ENCODE measurements at regions not wholly inside any gene's neighbourhood (a gene's known extent, or its start where the extent isn't known, plus 50 kb on each side); places are given as distances from the start of the nearest gene placed in this dataset.

GRCh38 chr2:117321816-117322215 lies 492.7 kb upstream of the DDX18 start:
- no peak overlapping the region for H4K8ac ChIP-seq (ENCODE audit: low read depth, low read length)
- H3K36me3 ChIP-seq (replicated peaks in 1 of 2; ENCODE audit: control insufficient read depth in 2 of 2, insufficient read depth in 2 of 2, low read length in 2 of 2): no peaks in the 10 kb centered on the region
- no peak overlapping the region for H2BK120ac ChIP-seq (ENCODE audit: low read depth, low read length)
- H3K4ac ChIP-seq (ENCODE audit: low read length): no peak overlapping the region
- no peak overlapping the region for H2BK12ac ChIP-seq (ENCODE audit: low read length)
- no peak overlapping the region for H3K4me3 ChIP-seq (ENCODE audit: low read length in 2 of 2)
- H4K91ac ChIP-seq (ENCODE audit: low read depth, low read length, poor library complexity): no peak overlapping the region
- WGBS, 2 donors (ENCODE audit: extremely low coverage in 2 of 2, insufficient read length in 2 of 2, insufficient replicate concordance in 1 of 2): no CpG with 5 or more reads among the region's 2 CpGs
- H3K23ac ChIP-seq (ENCODE audit: low read depth, low read length, poor library complexity): no peak overlapping the region
- peaks cover 6 to 10% of the 10 kb centered on the region in 2 donors for H3K4me1 ChIP-seq (ENCODE audit: control insufficient read depth in 2 of 2, insufficient read depth in 1 of 2, low read depth in 1 of 2, low read length in 2 of 2)
- no peak overlapping the region for H3K4me2 ChIP-seq (ENCODE audit: insufficient read depth, low read length, poor library complexity, severe bottlenecking)
- no peak overlapping the region for H2AFZ ChIP-seq (ENCODE audit: low read length)
- no peaks in the 10 kb centered on the region for H3K27me3 ChIP-seq (ENCODE audit: control insufficient read depth in 3 of 3, insufficient read depth in 3 of 3, low read depth in 1 of 3, low read length in 3 of 3)
- no peak overlapping the region for H3K9ac ChIP-seq (ENCODE audit: low read depth, low read length, poor library complexity)
- H3K18ac ChIP-seq (ENCODE audit: low read length): no peak overlapping the region
- no peak overlapping the region for H2BK15ac ChIP-seq (ENCODE audit: low read length)
- H3K9me3 ChIP-seq (replicated peaks in 1 of 2; ENCODE audit: control insufficient read depth in 2 of 2, insufficient read depth in 1 of 2, low read depth in 1 of 2, low read length in 2 of 2): no peaks in the 10 kb centered on the region
- DNase-seq (ENCODE audit: low spot score): no peak
- no peaks in the 10 kb centered on the region for H3K79me1 ChIP-seq (ENCODE audit: low read depth, low read length)
- no peak overlapping the region for H2BK5ac ChIP-seq (ENCODE audit: low read length)
- H3K27ac ChIP-seq (replicated peaks; ENCODE audit: low read length): no peak overlapping the region
- H2AK5ac ChIP-seq (ENCODE audit: low read depth, low read length): no peak overlapping the region
- H3K14ac ChIP-seq (ENCODE audit: low read length): no peak overlapping the region

DNA sequence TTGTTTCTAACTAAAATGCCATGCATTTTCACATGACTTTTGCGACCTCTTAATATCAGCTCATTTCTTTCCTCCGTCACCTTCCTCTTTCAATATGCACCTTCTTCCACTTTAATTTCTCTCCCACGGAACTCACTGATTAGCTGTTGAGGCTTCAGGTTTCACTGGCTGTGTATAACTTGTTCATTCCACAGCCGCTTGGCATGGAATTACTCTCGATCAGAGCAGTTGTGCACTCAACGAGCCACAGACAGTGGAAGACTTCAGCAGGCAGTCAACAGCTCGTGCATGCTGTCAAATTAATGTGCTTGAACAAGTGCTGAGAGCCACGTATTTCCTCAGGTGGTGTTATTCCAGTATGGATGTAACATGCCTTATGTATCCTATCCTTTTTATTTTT lies 491.2 kb upstream of the DDX18 start:
- Histone ChIP-seq H3K4me2 (ENCODE audit: insufficient read depth, low read length, poor library complexity, severe bottlenecking) (no peak overlapping the region), H3K9ac (ENCODE audit: low read depth, low read length, poor library complexity) (no peak overlapping the region), H3K79me1 (ENCODE audit: low read depth, low read length) (no peaks in the 10 kb centered on the region), H2BK120ac (ENCODE audit: low read depth, low read length) (no peak overlapping the region), H3K23ac (ENCODE audit: low read depth, low read length, poor library complexity) (no peak overlapping the region), H3K9me3 (replicated peaks in 1 of 2; ENCODE audit: control insufficient read depth in 2 of 2, insufficient read depth in 1 of 2, low read depth in 1 of 2, low read length in 2 of 2) (no peaks in the 10 kb centered on the region), H3K4me3 (ENCODE audit: low read length in 2 of 2) (no peak overlapping the region), H3K27me3 (ENCODE audit: control insufficient read depth in 3 of 3, insufficient read depth in 3 of 3, low read depth in 1 of 3, low read length in 3 of 3) (no peaks in the 10 kb centered on the region), H2AFZ (ENCODE audit: low read length) (no peak overlapping the region), H2AK5ac (ENCODE audit: low read depth, low read length) (no peak overlapping the region), H3K36me3 (replicated peaks in 1 of 2; ENCODE audit: control insufficient read depth in 2 of 2, insufficient read depth in 2 of 2, low read length in 2 of 2) (no peaks in the 10 kb centered on the region), H2BK5ac (ENCODE audit: low read length) (no peak overlapping the region), H3K14ac (ENCODE audit: low read length) (no peak overlapping the region), H2BK15ac (ENCODE audit: low read length) (no peak overlapping the region), H3K4me1 (ENCODE audit: control insufficient read depth in 2 of 2, insufficient read depth in 1 of 2, low read depth in 1 of 2, low read length in 2 of 2) (peaks cover 2 to 4% of the 10 kb centered on the region in 2 donors), H3K4ac (ENCODE audit: low read length) (no peak overlapping the region), H3K18ac (ENCODE audit: low read length) (no peak overlapping the region), H2BK12ac (ENCODE audit: low read length) (no peak overlapping the region), H4K8ac (ENCODE audit: low read depth, low read length) (no peak overlapping the region), H3K27ac (replicated peaks; ENCODE audit: low read length) (no peak overlapping the region), H4K91ac (ENCODE audit: low read depth, low read length, poor library complexity) (no peak overlapping the region)
- no CpG with 5 or more reads among the region's 8 CpGs for WGBS, 2 donors (ENCODE audit: extremely low coverage in 2 of 2, insufficient read length in 2 of 2, insufficient replicate concordance in 1 of 2)
- DNase-seq (ENCODE audit: low spot score): no peak

DNA sequence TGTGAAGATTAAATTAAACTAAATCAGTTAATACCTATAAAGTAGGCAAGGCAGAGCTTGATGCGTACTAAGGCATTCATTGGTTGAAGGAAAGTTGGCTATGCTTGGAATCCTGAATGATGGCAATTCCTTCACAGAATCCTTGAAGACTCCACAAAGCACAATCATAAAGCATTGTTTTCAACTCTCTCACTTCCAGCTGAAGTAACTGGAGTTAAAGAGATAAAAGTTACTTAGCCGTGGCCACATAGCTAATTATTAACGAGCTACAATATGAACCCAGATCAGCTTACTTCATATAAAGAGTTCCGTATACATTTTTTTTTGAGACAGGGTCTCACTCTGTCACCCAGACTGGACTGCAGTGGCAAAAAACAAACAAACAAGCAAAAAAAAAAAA lies 483.9 kb upstream of the DDX18 start:
- H3K79me1 ChIP-seq (ENCODE audit: low read depth, low read length): no peaks in the 10 kb centered on the region
- H3K9me3 ChIP-seq (replicated peaks in 1 of 2; ENCODE audit: control insufficient read depth in 2 of 2, insufficient read depth in 1 of 2, low read depth in 1 of 2, low read length in 2 of 2): no peaks in the 10 kb centered on the region
- H3K4me1 ChIP-seq (ENCODE audit: control insufficient read depth in 2 of 2, insufficient read depth in 1 of 2, low read depth in 1 of 2, low read length in 2 of 2): peaks cover 0 to 1% of the 10 kb centered on the region in 2 donors
- no peak overlapping the region for H3K23ac ChIP-seq (ENCODE audit: low read depth, low read length, poor library complexity)
- H2AK5ac ChIP-seq (ENCODE audit: low read depth, low read length): no peak overlapping the region
- H2BK5ac ChIP-seq (ENCODE audit: low read length): no peak overlapping the region
- H3K14ac ChIP-seq (ENCODE audit: low read length): no peak overlapping the region
- H3K4ac ChIP-seq (ENCODE audit: low read length): no peak overlapping the region
- no peak overlapping the region for H2BK120ac ChIP-seq (ENCODE audit: low read depth, low read length)
- H3K27me3 ChIP-seq (ENCODE audit: control insufficient read depth in 3 of 3, insufficient read depth in 3 of 3, low read depth in 1 of 3, low read length in 3 of 3): no peaks in the 10 kb centered on the region
- H3K4me2 ChIP-seq (ENCODE audit: insufficient read depth, low read length, poor library complexity, severe bottlenecking): no peak overlapping the region
- H4K91ac ChIP-seq (ENCODE audit: low read depth, low read length, poor library complexity): no peak overlapping the region
- no peak overlapping the region for H4K8ac ChIP-seq (ENCODE audit: low read depth, low read length)
- no peak overlapping the region for H3K18ac ChIP-seq (ENCODE audit: low read length)
- no peaks in the 10 kb centered on the region for H3K36me3 ChIP-seq (replicated peaks in 1 of 2; ENCODE audit: control insufficient read depth in 2 of 2, insufficient read depth in 2 of 2, low read length in 2 of 2)
- no CpG with 5 or more reads among the region's 4 CpGs for WGBS, 2 donors (ENCODE audit: extremely low coverage in 2 of 2, insufficient read length in 2 of 2, insufficient replicate concordance in 1 of 2)
- DNase-seq (ENCODE audit: low spot score): no peak
- H2AFZ ChIP-seq (ENCODE audit: low read length): no peak overlapping the region
- H2BK15ac ChIP-seq (ENCODE audit: low read length): no peak overlapping the region
- no peak overlapping the region for H3K9ac ChIP-seq (ENCODE audit: low read depth, low read length, poor library complexity)
- no peak overlapping the region for H3K4me3 ChIP-seq (ENCODE audit: low read length in 2 of 2)
- no peak overlapping the region for H2BK12ac ChIP-seq (ENCODE audit: low read length)
- H3K27ac ChIP-seq (replicated peaks; ENCODE audit: low read length): no peak overlapping the region

DNA sequence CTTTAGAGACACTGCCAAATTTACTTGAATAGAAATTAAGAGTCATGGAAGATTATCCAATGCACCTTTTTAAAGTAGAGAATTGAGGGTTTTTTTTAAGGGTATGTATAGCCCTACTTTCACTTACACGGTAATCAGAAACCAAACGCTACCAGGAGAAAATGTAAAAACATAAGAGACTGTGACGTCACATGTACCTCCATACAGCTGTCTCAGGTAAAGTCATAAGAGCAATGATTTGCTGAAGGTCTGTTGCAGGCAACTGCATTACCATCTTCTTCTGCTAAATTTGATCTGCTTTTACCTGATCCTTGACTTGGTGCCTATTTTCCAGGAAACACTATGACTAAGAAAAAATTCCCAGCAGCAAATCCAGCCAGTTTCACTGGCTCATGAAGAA lies 478.5 kb upstream of the DDX18 start:
- H3K4me1 ChIP-seq (ENCODE audit: control insufficient read depth in 2 of 2, insufficient read depth in 1 of 2, low read depth in 1 of 2, low read length in 2 of 2): no peaks in the 10 kb centered on the region
- no peak overlapping the region for H2BK120ac ChIP-seq (ENCODE audit: low read depth, low read length)
- H3K4me2 ChIP-seq (ENCODE audit: insufficient read depth, low read length, poor library complexity, severe bottlenecking): no peak overlapping the region
- H3K36me3 ChIP-seq (replicated peaks in 1 of 2; ENCODE audit: control insufficient read depth in 2 of 2, insufficient read depth in 2 of 2, low read length in 2 of 2): no peaks in the 10 kb centered on the region
- no peaks in the 10 kb centered on the region for H3K27me3 ChIP-seq (ENCODE audit: control insufficient read depth in 3 of 3, insufficient read depth in 3 of 3, low read depth in 1 of 3, low read length in 3 of 3)
- H3K4ac ChIP-seq (ENCODE audit: low read length): no peak overlapping the region
- no peak for DNase-seq (ENCODE audit: low spot score)
- H3K27ac ChIP-seq (replicated peaks; ENCODE audit: low read length): no peak overlapping the region
- no peak overlapping the region for H4K8ac ChIP-seq (ENCODE audit: low read depth, low read length)
- no peak overlapping the region for H3K9ac ChIP-seq (ENCODE audit: low read depth, low read length, poor library complexity)
- no CpG with 5 or more reads among the region's 3 CpGs for WGBS, 2 donors (ENCODE audit: extremely low coverage in 2 of 2, insufficient read length in 2 of 2, insufficient replicate concordance in 1 of 2)
- H2BK12ac ChIP-seq (ENCODE audit: low read length): no peak overlapping the region
- no peak overlapping the region for H3K23ac ChIP-seq (ENCODE audit: low read depth, low read length, poor library complexity)
- H2AK5ac ChIP-seq (ENCODE audit: low read depth, low read length): no peak overlapping the region
- no peaks in the 10 kb centered on the region for H3K79me1 ChIP-seq (ENCODE audit: low read depth, low read length)
- H2BK15ac ChIP-seq (ENCODE audit: low read length): no peak overlapping the region
- H2BK5ac ChIP-seq (ENCODE audit: low read length): no peak overlapping the region
- no peak overlapping the region for H4K91ac ChIP-seq (ENCODE audit: low read depth, low read length, poor library complexity)
- no peak overlapping the region for H3K4me3 ChIP-seq (ENCODE audit: low read length in 2 of 2)
- H3K9me3 ChIP-seq (replicated peaks in 1 of 2; ENCODE audit: control insufficient read depth in 2 of 2, insufficient read depth in 1 of 2, low read depth in 1 of 2, low read length in 2 of 2): no peaks in the 10 kb centered on the region
- no peak overlapping the region for H3K14ac ChIP-seq (ENCODE audit: low read length)
- no peak overlapping the region for H2AFZ ChIP-seq (ENCODE audit: low read length)
- H3K18ac ChIP-seq (ENCODE audit: low read length): no peak overlapping the region

All from neuronal stem cell (in vitro differentiated cells).